Left ventricle myocardium inferior (tissue), 1 donor: ENCODE measurements at regions not wholly inside any gene's neighbourhood (a gene's known extent, or its start where the extent isn't known, plus 50 kb on each side); places are given as distances from the start of the nearest gene placed in this dataset.

ENCODE experiments used
- DNase-seq: peaks from one replicate; pipeline ENCODE4 v3.0.0-alpha.2; 2020
- H3K27ac ChIP-seq: fragments of 200-600 bp; replicated peaks from 2 replicates; pipeline ENCODE4 v1.8.0; 2021
- H3K27me3 ChIP-seq: fragments of 200-600 bp; 2 replicates; pipeline ENCODE4 v1.8.0; 2021; ENCODE audit warnings: low read depth
- H3K36me3 ChIP-seq: fragments of 200-600 bp; 2 replicates; pipeline ENCODE4 v1.8.0; 2021
- H3K4me1 ChIP-seq: fragments of 200-600 bp; 2 replicates; pipeline ENCODE4 v1.8.0; 2021
- H3K4me3 ChIP-seq: fragments of 200-600 bp; 2 replicates; pipeline ENCODE4 v1.8.0; 2021; ENCODE audit warnings: mild to moderate bottlenecking, moderate library complexity
- H3K9me3 ChIP-seq: fragments of 200-600 bp; replicated peaks from 2 replicates; pipeline ENCODE4 v1.8.0; 2021
- CTCF ChIP-seq: fragments of 200-600 bp; IDR thresholded peaks from 2 replicates; pipeline ENCODE4 v1.8.0; 2021; ENCODE audit warnings: antibody characterized with exemption, mild to moderate bottlenecking, borderline replicate concordance
- intact Hi-C: fragments of 100-400 bp; cut with micrococcal nuclease; formaldehyde crosslinking; loops from one replicate; pipeline ENCODE4 v1.11.0; 2022
- donor health status: DM: no; HTN: yes; CAD: no; lungs with severe emphysema.

DNA sequence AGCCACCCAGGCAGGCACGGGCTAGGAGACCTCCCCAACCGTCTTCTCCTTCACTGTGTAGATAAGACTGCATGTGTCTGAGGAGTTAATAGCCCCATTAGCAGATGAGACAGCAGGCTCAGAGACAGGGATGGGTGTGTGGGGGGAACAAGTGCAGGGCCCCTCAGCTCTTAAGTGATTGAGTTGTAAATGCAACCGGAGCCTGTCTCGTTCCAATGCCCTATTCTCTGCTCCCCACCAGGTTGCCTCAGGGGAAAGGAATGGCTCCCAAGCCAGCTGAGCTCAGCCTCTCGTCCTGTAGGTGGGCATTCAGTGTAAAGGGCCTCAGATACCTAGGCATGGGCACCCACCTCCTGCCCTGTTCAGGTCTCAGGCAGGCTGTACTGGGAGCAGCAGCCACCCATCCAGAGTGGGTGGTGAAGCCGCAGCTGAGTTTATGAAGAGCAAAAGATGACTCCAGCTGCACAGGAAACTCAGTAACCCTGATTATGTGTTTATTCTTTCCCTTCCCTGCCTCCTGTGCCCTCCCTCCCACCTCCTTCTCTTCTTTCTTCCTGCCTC is 87.3 kb downstream of the PJA1 start:
- H3K4me3 ChIP-seq: no peak overlapping the region
- no peak for TF ChIP-seq CTCF
- no peaks in the 10 kb centered on the region for H3K36me3 ChIP-seq
- intact Hi-C loops: no loop called here
- no peaks in the 10 kb centered on the region for H3K4me1 ChIP-seq
- H3K27me3 ChIP-seq: no peaks in the 10 kb centered on the region
- no peaks in the 10 kb centered on the region for H3K9me3 ChIP-seq
- H3K27ac ChIP-seq: no peak overlapping the region
- no peak for DNase-seq

- no peak for TF ChIP-seq CTCF
- Histone ChIP-seq H3K36me3 (no peaks in the 10 kb centered on the region), H3K27ac (no peak overlapping the region), H3K4me1 (peaks cover 4% of the 10 kb centered on the region), H3K27me3 (no peaks in the 10 kb centered on the region), H3K9me3 (no peaks in the 10 kb centered on the region), H3K4me3 (no peak overlapping the region)
- DNase-seq: no peak
- intact Hi-C loops: no loop called here
Observed at GRCh38 chrX:69076088-69076487, 89.2 kb downstream of the PJA1 start.

- no peak for DNase-seq
- H3K27me3 ChIP-seq: no peaks in the 10 kb centered on the region
Observed at GRCh38 chrX:69074726-69075125, 90.5 kb downstream of the PJA1 start.

GRCh38 chrX:69073721-69074120 is 91.5 kb downstream of the PJA1 start:
- intact Hi-C loops: no loop called here
- TF ChIP-seq CTCF: no peak
- Histone ChIP-seq H3K9me3 (no peaks in the 10 kb centered on the region), H3K27me3 (no peaks in the 10 kb centered on the region), H3K36me3 (no peaks in the 10 kb centered on the region), H3K4me1 (peaks cover 11% of the 10 kb centered on the region), H3K27ac (no peak overlapping the region), H3K4me3 (no peak overlapping the region)
- no peak for DNase-seq

More at GRCh38 chrX:69074726-69075125, 90.5 kb downstream of the PJA1 start:
- H3K9me3 ChIP-seq: no peaks in the 10 kb centered on the region
- H3K27ac ChIP-seq: no peak overlapping the region
- H3K4me3 ChIP-seq: no peak overlapping the region
- intact Hi-C loops: no loop called here
- no peak for TF ChIP-seq CTCF
- H3K36me3 ChIP-seq: no peaks in the 10 kb centered on the region
- peaks cover 11% of the 10 kb centered on the region for H3K4me1 ChIP-seq

GRCh38 chrX:69073241-69073640 is 92.0 kb downstream of the PJA1 start:
- intact Hi-C loops: no loop called here
- Histone ChIP-seq H3K36me3 (no peaks in the 10 kb centered on the region), H3K27ac (no peak overlapping the region), H3K4me1 (peaks cover 11% of the 10 kb centered on the region), H3K27me3 (no peaks in the 10 kb centered on the region), H3K4me3 (no peak overlapping the region), H3K9me3 (no peaks in the 10 kb centered on the region)
- DNase-seq: no peak
- TF ChIP-seq CTCF: no peak
